H1 (cell line): ENCODE measurements at regions not wholly inside any gene's neighbourhood (a gene's known extent, or its start where the extent isn't known, plus 50 kb on each side); places are given as distances from the start of the nearest gene placed in this dataset.

ENCODE experiments used
- CTCF ChIA-PET: fragments of 300-600 bp; sonication (Branson Sonifier 250); formaldehyde crosslinking; loops from one replicate; lab custom pipeline; 2021; ENCODE audit not compliant: partially characterized antibody; lab: Charles Lee
- POLR2A ChIA-PET: fragments of 300-600 bp; sonication (Branson Sonifier 250); formaldehyde crosslinking; loops from one replicate; lab custom pipeline; 2021; ENCODE audit warnings: inconsistent platforms; ENCODE audit not compliant: partially characterized antibody; lab: Charles Lee
- DNase-seq, 2 experiments: peaks; one replicate each; pipeline versions ENCODE4 v3.0.0 to v3.0.0-alpha.2; 2010 to 2022; ENCODE audit warnings: low spot score in 2 of 2, low read depth in 1 of 2, mixed read lengths in 1 of 2
- FAIRE-seq: peaks from 2 replicates; lab custom pipeline; 2011; peaks lifted over from hg19 to GRCh38; lab: Jason Lieb, UNC
- H2AFZ ChIP-seq: 2 replicates; pipeline ENCODE4 v1.8.1; 2012; ENCODE audit warnings: low read length, inconsistent platforms
- H2AK5ac ChIP-seq: 2 replicates; pipeline ENCODE4 v1.6.1; 2013; ENCODE audit warnings: low read depth, low read length
- H2BK120ac ChIP-seq: replicated peaks from 2 replicates; pipeline ENCODE3; 2013; ENCODE audit warnings: low read depth, low read length, inconsistent platforms
- H2BK12ac ChIP-seq: 2 replicates; pipeline ENCODE4 v1.6.1; 2013; ENCODE audit warnings: low read depth, low read length
- H2BK15ac ChIP-seq: 2 replicates; pipeline ENCODE4 v1.6.1; 2013; ENCODE audit warnings: low read length
- H2BK20ac ChIP-seq: 2 replicates; pipeline ENCODE4 v1.6.1; 2013; ENCODE audit warnings: low read length
- H2BK5ac ChIP-seq: 2 replicates; pipeline ENCODE4 v1.6.1; 2013; ENCODE audit warnings: low read depth, low read length
- H3K14ac ChIP-seq: 2 replicates; pipeline ENCODE4 v1.6.1; 2013; ENCODE audit warnings: inconsistent platforms; ENCODE audit not compliant: insufficient read length
- H3K18ac ChIP-seq: 2 replicates; pipeline ENCODE4 v1.6.1; 2013; ENCODE audit warnings: low read length; ENCODE audit errors: extremely low read depth
- H3K23ac ChIP-seq: 2 replicates; pipeline ENCODE4 v1.6.1; 2013; ENCODE audit warnings: inconsistent platforms; ENCODE audit not compliant: insufficient read length
- H3K23me2 ChIP-seq: 2 replicates; pipeline ENCODE4 v1.6.1; 2013; ENCODE audit warnings: low read depth, low read length
- H3K27ac ChIP-seq: 2 replicates; pipeline ENCODE4 v1.6.1; 2011; ENCODE audit warnings: low read depth, low read length, inconsistent platforms
- H3K27me3 ChIP-seq, 4 experiments: replicated peaks in 1 of 4; 1 replicate in 1 of 4; 2 replicates in 3 of 4; pipeline versions ENCODE4 v1.6.1 to v1.8.1; 2011 to 2013; ENCODE audit warnings: low read length in 3 of 4, mild to moderate bottlenecking in 3 of 4, inconsistent platforms in 2 of 4, mixed read lengths in 2 of 4, moderate library complexity in 1 of 4; ENCODE audit not compliant: control insufficient read depth in 3 of 4, insufficient read depth in 3 of 4; ENCODE audit errors: extremely low read depth in 1 of 4
- H3K36me3 ChIP-seq, 4 experiments: 2 replicates each; pipeline versions ENCODE4 v1.6.1 to v1.8.1; 2011 to 2013; ENCODE audit warnings: mild to moderate bottlenecking in 4 of 4, low read length in 3 of 4, moderate library complexity in 2 of 4, control low read depth in 1 of 4, inconsistent platforms in 1 of 4; ENCODE audit not compliant: insufficient read depth in 4 of 4, control insufficient read depth in 2 of 4
- H3K4ac ChIP-seq: replicated peaks from 2 replicates; pipeline ENCODE3; 2013; ENCODE audit warnings: low read length, low read depth, mixed read lengths, inconsistent platforms; ENCODE audit not compliant: insufficient read length
- H3K4me1 ChIP-seq, 4 experiments: replicated peaks in 1 of 4; 1 replicate in 1 of 4; 2 replicates in 3 of 4; pipeline versions ENCODE4 v1.6.1 to v1.8.1; 2011 to 2013; ENCODE audit warnings: low read length in 3 of 4, inconsistent platforms in 2 of 4, mixed read lengths in 1 of 4; ENCODE audit not compliant: insufficient read depth in 4 of 4, control insufficient read depth in 3 of 4
- H3K4me2 ChIP-seq, 2 experiments: 2 replicates each; pipeline versions ENCODE4 v1.6.1 to v1.8.1; 2011 to 2013; ENCODE audit warnings: low read depth in 2 of 2, low read length in 2 of 2, control low read depth in 1 of 2, inconsistent platforms in 1 of 2, mild to moderate bottlenecking in 1 of 2; ENCODE audit not compliant: insufficient read depth in 1 of 2
- H3K4me3 ChIP-seq, 4 experiments: fragments of 200-600, 300-600 bp in 1 of 4; sonication (generic), shearing (Covaris generic), sonication (Bioruptor Twin) in 1 of 4; 2 replicates each; pipeline versions ENCODE4 v1.5.1 to v1.8.1; 2011 to 2016; ENCODE audit warnings: low read length in 4 of 4, low read depth in 3 of 4, control low read depth in 2 of 4, inconsistent platforms in 2 of 4, mild to moderate bottlenecking in 2 of 4, mixed read lengths in 1 of 4, moderate library complexity in 1 of 4; ENCODE audit not compliant: insufficient read depth in 2 of 4; ENCODE audit errors: extremely low read depth in 1 of 4
- H3K56ac ChIP-seq: replicated peaks from 2 replicates; pipeline ENCODE3; 2013; ENCODE audit warnings: low read depth, mild to moderate bottlenecking, mixed read lengths, low read length, inconsistent platforms; ENCODE audit not compliant: insufficient read length
- H3K79me1 ChIP-seq: 2 replicates; pipeline ENCODE4 v1.6.1; 2013; ENCODE audit warnings: low read depth, low read length, control low read depth
- H3K79me2 ChIP-seq, 2 experiments: 2 replicates each; pipeline versions ENCODE4 v1.6.1 to v1.8.1; 2012 to 2013; ENCODE audit warnings: low read length in 2 of 2, mild to moderate bottlenecking in 2 of 2, inconsistent platforms in 1 of 2; ENCODE audit not compliant: insufficient read depth in 2 of 2, control insufficient read depth in 1 of 2
- H3K9ac ChIP-seq, 4 experiments: replicated peaks in 1 of 4; 1 replicate in 1 of 4; 2 replicates in 3 of 4; pipeline versions ENCODE4 v1.6.1 to v1.8.1; 2011 to 2013; ENCODE audit warnings: low read depth in 3 of 4, low read length in 3 of 4, control low read depth in 2 of 4, mild to moderate bottlenecking in 2 of 4, moderate library complexity in 2 of 4, inconsistent platforms in 1 of 4; ENCODE audit errors: extremely low read depth in 1 of 4
- H3K9me3 ChIP-seq, 2 experiments: 2 replicates each; pipeline versions ENCODE4 v1.6.1 to v1.8.1; 2012 to 2013; ENCODE audit warnings: mild to moderate bottlenecking in 2 of 2, moderate library complexity in 2 of 2, control low read depth in 1 of 2, inconsistent platforms in 1 of 2, low read depth in 1 of 2, low read length in 1 of 2, mixed read lengths in 1 of 2; ENCODE audit not compliant: insufficient read depth in 2 of 2
- H4K20me1 ChIP-seq, 2 experiments: replicated peaks in 1 of 2; 2 replicates each; pipeline versions ENCODE3 to v1.8.1; 2011 to 2013; ENCODE audit warnings: inconsistent platforms in 2 of 2, low read length in 2 of 2, mild to moderate bottlenecking in 1 of 2; ENCODE audit not compliant: insufficient read depth in 2 of 2, control insufficient read depth in 1 of 2
- H4K5ac ChIP-seq: 2 replicates; pipeline ENCODE4 v1.6.1; 2013; ENCODE audit warnings: low read length, low read depth, mixed read lengths, inconsistent platforms; ENCODE audit not compliant: insufficient read length
- H4K8ac ChIP-seq: 2 replicates; pipeline ENCODE4 v1.8.0; 2013; ENCODE audit warnings: mild to moderate bottlenecking, moderate library complexity, low read length, inconsistent platforms; ENCODE audit not compliant: insufficient read depth; ENCODE audit errors: extremely low read depth
- H4K91ac ChIP-seq: replicated peaks from 2 replicates; pipeline ENCODE3; 2013; ENCODE audit warnings: low read length, mixed read lengths, inconsistent platforms; ENCODE audit not compliant: insufficient read length
- BACH1 ChIP-seq: IDR thresholded peaks from 2 replicates; pipeline ENCODE4 v1.6.1; 2012; ENCODE audit warnings: low read length, improper control_type of control experiment
- EGR1 ChIP-seq: IDR thresholded peaks from 2 replicates; pipeline ENCODE4 v1.6.1; 2011; ENCODE audit warnings: low read depth, low read length, borderline replicate concordance
- HDAC6 ChIP-seq: IDR thresholded peaks from one replicate; pipeline ENCODE4 v1.7.1; 2012; ENCODE audit warnings: low read depth, mild to moderate bottlenecking, inconsistent platforms, low read length, moderate library complexity
- JUND ChIP-seq: IDR thresholded peaks from 2 replicates; pipeline ENCODE4 v1.6.1; 2011; ENCODE audit warnings: mild to moderate bottlenecking, improper control_type of control experiment, low read length
- KDM1A ChIP-seq: fragments of 200-600, 300-600 bp; sonication (generic); IDR thresholded peaks from 2 replicates; pipeline ENCODE4 v1.7.1; 2016; ENCODE audit warnings: mild to moderate bottlenecking, low read length, borderline replicate concordance
- KDM4A ChIP-seq: IDR thresholded peaks from one replicate; pipeline ENCODE4 v1.7.1; 2012; ENCODE audit warnings: low read depth, mild to moderate bottlenecking, moderate library complexity, low read length, inconsistent platforms; ENCODE audit not compliant: severe bottlenecking
- MAX ChIP-seq: IDR thresholded peaks from 2 replicates; pipeline ENCODE4 v1.6.1; 2012; ENCODE audit warnings: inconsistent platforms
- NANOG ChIP-seq: IDR thresholded peaks from 2 replicates; pipeline ENCODE4 v1.6.1; 2011; ENCODE audit warnings: low read length, low read depth, mild to moderate bottlenecking, inconsistent platforms; ENCODE audit not compliant: insufficient read depth, poor library complexity, severe bottlenecking
- PHF8 ChIP-seq: fragments of 200-600 bp; sonication (generic); conservative IDR thresholded peaks from 2 replicates; pipeline ENCODE4 v1.7.1; 2012; ENCODE audit warnings: low read depth, mild to moderate bottlenecking, inconsistent platforms, low read length, moderate library complexity
- POLR2AphosphoS5 ChIP-seq: IDR thresholded peaks from 2 replicates; pipeline ENCODE4 v1.6.1; 2011; ENCODE audit warnings: low read depth, low read length
- RFX5 ChIP-seq: IDR thresholded peaks from 2 replicates; pipeline ENCODE4 v1.6.1; 2011; ENCODE audit warnings: low read depth, low read length, improper control_type of control experiment, borderline replicate concordance
- RNF2 ChIP-seq: fragments of 200-900, 300-1000 bp; sonication (generic); IDR thresholded peaks from 2 replicates; pipeline ENCODE4 v1.7.1; 2016; ENCODE audit warnings: borderline replicate concordance, low read depth, mild to moderate bottlenecking, antibody characterized with exemption, low read length; ENCODE audit not compliant: poor library complexity, severe bottlenecking; ENCODE audit errors: missing control alignments
- RXRA ChIP-seq: IDR thresholded peaks from 2 replicates; pipeline ENCODE4 v1.6.1; 2011; ENCODE audit warnings: low read depth, mild to moderate bottlenecking, low read length, moderate library complexity; ENCODE audit not compliant: insufficient read depth
- SP1 ChIP-seq: IDR thresholded peaks from 2 replicates; pipeline ENCODE4 v1.6.1; 2011; ENCODE audit warnings: low read depth, low read length
- SUZ12 ChIP-seq: fragments of 200-600 bp; sonication (generic); IDR thresholded peaks from 2 replicates; pipeline ENCODE4 v1.6.1; 2012; ENCODE audit warnings: mild to moderate bottlenecking, inconsistent platforms, low read length, moderate library complexity, mixed read lengths
- WGBS, 2 experiments: shearing (Covaris generic) in 1 of 2; methylation state at CpG; one replicate each; pipeline versions ENCODE4 v1.1.6 to v1.1.7; 2013 to 2015; ENCODE audit warnings: low lambda C conversion rate in 2 of 2, mixed read lengths in 2 of 2, inconsistent platforms in 1 of 2, low coverage in 1 of 2, missing lambda C conversion rate in 1 of 2; ENCODE audit not compliant: insufficient replicate concordance in 2 of 2, insufficient coverage in 1 of 2, insufficient read length in 1 of 2; ENCODE audit errors: extremely low coverage in 1 of 2, missing lambda C conversion rate in 1 of 2; 5-methylcytosine and 5-hydroxymethylcytosine counted together

- Histone ChIP-seq H3K27ac (no peak overlapping the region), H4K8ac (no peak overlapping the region), H3K79me2 (no peaks in the 10 kb centered on the region), H3K4me3 (no peak overlapping the region), H2BK12ac (no peak overlapping the region), H4K20me1 (no peaks in the 10 kb centered on the region), H3K4me1 (no peaks in the 10 kb centered on the region), H3K56ac (no peak overlapping the region), H3K14ac (no peak overlapping the region), H2BK20ac (no peak overlapping the region), H3K9ac (no peak overlapping the region), H3K27me3 (no peaks in the 10 kb centered on the region), H2AFZ (no peak overlapping the region), H3K23me2 (no peaks in the 10 kb centered on the region), H3K4ac (no peak overlapping the region), H2AK5ac (no peak overlapping the region), H2BK5ac (no peak overlapping the region), H3K36me3 (no peaks in the 10 kb centered on the region; a peak in 1 of 8 replicates), H3K18ac (no peak overlapping the region), H4K5ac (no peak overlapping the region), H3K23ac (no peak overlapping the region), H4K91ac (no peak overlapping the region), H3K4me2 (no peak overlapping the region), H3K9me3 (0 out of 4 replicates have a peak, but pooled peaks cover 0 to 3% of the 10 kb centered on the region in 2 experiments), H2BK120ac (no peak overlapping the region), H3K79me1 (no peaks in the 10 kb centered on the region), H2BK15ac (no peak overlapping the region)
- FAIRE-seq (no peak), DNase-seq (no peak)
- ChIA-PET CTCF (interaction anchor here (1.0 to 1.4 kb wide), 2 partner anchors 12 to 538 kb away, joined by 3 read pairs; no protein-coding TSS in a partner anchor), POLR2A (no interaction called here)
- 100% methylated on average over 1 of the region's 1 CpG; no CpG with 5 or more reads in 1 of the 2 experiments for WGBS, 2 experiments
- no peak for TF ChIP-seq HDAC6
- TF ChIP-seq BACH1: no peak
- no peak for TF ChIP-seq EGR1
- TF ChIP-seq RXRA: no peak
- TF ChIP-seq SUZ12: no peak
- no peak for TF ChIP-seq KDM4A
- no peak for TF ChIP-seq POLR2AphosphoS5
- TF ChIP-seq RNF2: no peak
- no peak for TF ChIP-seq MAX
- no peak for TF ChIP-seq NANOG
- TF ChIP-seq SP1: no peak
- TF ChIP-seq JUND: no peak
- no peak for TF ChIP-seq KDM1A
- TF ChIP-seq RFX5: no peak
- TF ChIP-seq PHF8: no peak
Measured at GRCh38 chr7:17601921-17602320, 303.5 kb downstream of the AHR start.
